Progenitor cell of endocrine pancreas (in vitro differentiated cells): ENCODE measurements at regions not wholly inside any gene's neighbourhood (a gene's known extent, or its start where the extent isn't known, plus 50 kb on each side); places are given as distances from the start of the nearest gene placed in this dataset.

ENCODE experiments used
- DNase-seq: peaks from one replicate; pipeline ENCODE4 v3.0.0; 2021; ENCODE audit warnings: low spot score; ENCODE audit not compliant: unreplicated experiment
- H3K27ac Mint-ChIP-seq: 2 replicates; pipeline ENCODE4 v1.8.0; 2021; ENCODE audit warnings: mild to moderate bottlenecking, moderate library complexity, mixed read lengths
- H3K27me3 Mint-ChIP-seq: 2 replicates; pipeline ENCODE4 v1.8.0; 2021; ENCODE audit warnings: mixed read lengths
- H3K36me3 Mint-ChIP-seq: 2 replicates; pipeline ENCODE4 v1.8.0; 2022; ENCODE audit warnings: mixed read lengths; ENCODE audit not compliant: insufficient read depth
- H3K4me1 Mint-ChIP-seq: 2 replicates; pipeline ENCODE4 v1.8.0; 2021; ENCODE audit warnings: low read depth, mixed read lengths
- H3K4me3 Mint-ChIP-seq: 2 replicates; pipeline ENCODE4 v1.8.0; 2021; ENCODE audit warnings: low read depth, mild to moderate bottlenecking, moderate library complexity, mixed read lengths
- H3K9me3 Mint-ChIP-seq: 2 replicates; pipeline ENCODE4 v1.8.0; 2021; ENCODE audit warnings: low read depth, mixed read lengths
- TF ChIP-seq, protein P1 (sequence below): fragments of 200-600 bp; sonication (generic); IDR thresholded peaks from one replicate; pipeline ENCODE4 v1.5.0; 2021; ENCODE audit warnings: antibody characterized with exemption, mild to moderate bottlenecking; ENCODE audit not compliant: unreplicated experiment

DNA sequence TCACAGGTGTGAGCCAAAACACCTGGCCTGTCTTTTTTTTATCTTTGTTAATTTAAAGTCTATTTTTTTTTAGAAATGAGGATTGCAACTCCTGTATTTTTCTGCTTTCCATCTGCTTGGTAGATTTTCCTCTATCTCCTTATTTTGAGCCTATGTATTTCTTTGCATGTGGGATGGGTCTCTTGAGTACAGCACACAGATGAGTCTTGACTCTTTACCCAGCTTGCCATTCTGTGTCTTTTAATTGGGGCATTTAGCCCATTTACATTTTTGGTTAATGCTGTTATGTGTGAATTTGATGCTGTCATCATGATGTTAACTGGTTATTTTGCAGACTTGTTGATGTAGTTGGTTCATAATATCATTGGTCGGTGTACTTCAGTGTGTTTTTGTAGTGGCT is 317.4 kb downstream of the IPO8 start:
- no peaks in the 10 kb centered on the region for H3K4me1 Mint-ChIP-seq
- no peaks in the 10 kb centered on the region for H3K36me3 Mint-ChIP-seq
- TF ChIP-seq, protein P1, sequence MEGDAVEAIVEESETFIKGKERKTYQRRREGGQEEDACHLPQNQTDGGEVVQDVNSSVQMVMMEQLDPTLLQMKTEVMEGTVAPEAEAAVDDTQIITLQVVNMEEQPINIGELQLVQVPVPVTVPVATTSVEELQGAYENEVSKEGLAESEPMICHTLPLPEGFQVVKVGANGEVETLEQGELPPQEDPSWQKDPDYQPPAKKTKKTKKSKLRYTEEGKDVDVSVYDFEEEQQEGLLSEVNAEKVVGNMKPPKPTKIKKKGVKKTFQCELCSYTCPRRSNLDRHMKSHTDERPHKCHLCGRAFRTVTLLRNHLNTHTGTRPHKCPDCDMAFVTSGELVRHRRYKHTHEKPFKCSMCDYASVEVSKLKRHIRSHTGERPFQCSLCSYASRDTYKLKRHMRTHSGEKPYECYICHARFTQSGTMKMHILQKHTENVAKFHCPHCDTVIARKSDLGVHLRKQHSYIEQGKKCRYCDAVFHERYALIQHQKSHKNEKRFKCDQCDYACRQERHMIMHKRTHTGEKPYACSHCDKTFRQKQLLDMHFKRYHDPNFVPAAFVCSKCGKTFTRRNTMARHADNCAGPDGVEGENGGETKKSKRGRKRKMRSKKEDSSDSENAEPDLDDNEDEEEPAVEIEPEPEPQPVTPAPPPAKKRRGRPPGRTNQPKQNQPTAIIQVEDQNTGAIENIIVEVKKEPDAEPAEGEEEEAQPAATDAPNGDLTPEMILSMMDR: no peak
- no peaks in the 10 kb centered on the region for H3K27me3 Mint-ChIP-seq
- DNase-seq: no peak
- peaks cover 34% of the 10 kb centered on the region for H3K9me3 Mint-ChIP-seq
- H3K4me3 Mint-ChIP-seq: no peak overlapping the region
- no peak overlapping the region for H3K27ac Mint-ChIP-seq

- TF ChIP-seq, protein P1: no peak
- no peaks in the 10 kb centered on the region for H3K27me3 Mint-ChIP-seq
- no peak overlapping the region for H3K4me3 Mint-ChIP-seq
- H3K9me3 Mint-ChIP-seq: peaks cover 20% of the 10 kb centered on the region
- DNase-seq: no peak
- no peaks in the 10 kb centered on the region for H3K4me1 Mint-ChIP-seq
- no peak overlapping the region for H3K27ac Mint-ChIP-seq
- H3K36me3 Mint-ChIP-seq: peaks cover 2% of the 10 kb centered on the region
These were observed 330.8 kb downstream of the IPO8 start for GRCh38 chr12:30364822-30365221.

GRCh38 chr12:30361145-30361544 is 334.5 kb downstream of the IPO8 start:
- H3K27me3 Mint-ChIP-seq: no peaks in the 10 kb centered on the region
- no peaks in the 10 kb centered on the region for H3K36me3 Mint-ChIP-seq
- H3K4me1 Mint-ChIP-seq: no peaks in the 10 kb centered on the region
- DNase-seq: no peak
- H3K4me3 Mint-ChIP-seq: no peak overlapping the region
- TF ChIP-seq, protein P1: no peak
- peaks cover 6% of the 10 kb centered on the region for H3K9me3 Mint-ChIP-seq
- no peak overlapping the region for H3K27ac Mint-ChIP-seq

- Mint-ChIP-seq H3K27ac (no peak overlapping the region), H3K9me3 (peaks cover 4% of the 10 kb centered on the region), H3K27me3 (no peaks in the 10 kb centered on the region), H3K36me3 (no peaks in the 10 kb centered on the region), H3K4me1 (no peaks in the 10 kb centered on the region), H3K4me3 (no peak overlapping the region)
- TF ChIP-seq, protein P1: no peak
- DNase-seq: no peak
These were observed 337.0 kb downstream of the IPO8 start for GRCh38 chr12:30358671-30359070.

DNA sequence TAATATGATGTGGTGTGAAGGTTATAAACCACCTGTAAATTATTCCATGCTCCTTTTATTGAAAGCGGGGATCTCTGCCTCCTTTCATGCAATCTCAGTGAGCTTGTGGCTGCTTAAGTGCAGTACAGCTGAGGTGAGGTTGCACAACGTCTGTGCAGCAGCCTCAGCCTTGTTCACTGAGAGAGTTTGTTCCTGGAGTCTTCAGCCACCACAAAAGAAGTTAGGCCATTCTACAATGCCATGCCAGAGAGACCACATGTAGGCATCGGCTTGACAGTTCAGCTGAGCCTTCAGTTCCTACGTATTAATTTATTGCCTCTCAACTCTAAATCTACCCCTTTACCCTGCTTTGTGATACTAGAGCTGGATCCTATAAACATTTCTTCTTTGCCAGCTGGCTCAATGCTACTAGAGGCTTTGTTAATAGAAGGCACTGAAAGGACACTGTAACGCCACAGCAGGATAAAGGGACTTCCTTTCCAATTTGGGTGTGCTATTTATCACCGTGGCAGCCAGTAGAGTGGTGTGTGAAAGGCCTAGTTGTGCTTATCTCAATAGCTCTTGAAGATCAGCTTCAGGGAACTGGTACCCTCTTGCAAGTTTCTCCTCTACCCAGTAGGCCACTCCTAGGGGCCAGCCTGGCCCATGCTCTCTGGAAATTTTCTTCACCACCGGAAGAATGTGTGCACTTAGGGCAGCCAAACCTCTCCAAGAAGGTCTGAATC is 337.7 kb downstream of the IPO8 start:
- TF ChIP-seq, protein P1: no peak
- Mint-ChIP-seq H3K9me3 (peaks cover 4% of the 10 kb centered on the region), H3K4me1 (no peaks in the 10 kb centered on the region), H3K36me3 (no peaks in the 10 kb centered on the region), H3K4me3 (no peak overlapping the region), H3K27me3 (no peaks in the 10 kb centered on the region), H3K27ac (no peak overlapping the region)
- DNase-seq: no peak
